Tibial artery (tissue), 4 donors: ENCODE measurements at regions not wholly inside any gene's neighbourhood (a gene's known extent, or its start where the extent isn't known, plus 50 kb on each side); places are given as distances from the start of the nearest gene placed in this dataset.

Source experiments
- DNase-seq, 2 donors: peaks; one replicate each; pipeline ENCODE4 v3.0.0-alpha.2; 2019
- H3K27ac ChIP-seq, 2 donors: fragments of 200-600 bp; sonication (generic) in 1 of 2; 1 replicate in 1 of 2; 2 replicates in 1 of 2; pipeline ENCODE4 v1.5.1; 2018 to 2019; ENCODE audit warnings: mild to moderate bottlenecking in 1 of 2
- H3K27me3 ChIP-seq, 2 donors: fragments of 200-600 bp; sonication (generic) in 1 of 2; one replicate each; pipeline versions ENCODE4 v1.5.1 to v1.6.0; 2016 to 2019
- H3K36me3 ChIP-seq, 3 donors: fragments of 200-600 bp; sonication (generic) in 2 of 3; one replicate each; pipeline ENCODE4 v1.5.1; 2016 to 2019; ENCODE audit warnings: mild to moderate bottlenecking in 2 of 3
- H3K4me1 ChIP-seq, 4 donors: fragments of 200-600 bp; sonication (generic) in 2 of 4; 1 replicate in 3 of 4; 2 replicates in 1 of 4; pipeline ENCODE4 v1.5.1; 2016 to 2019
- H3K4me3 ChIP-seq, 2 donors: fragments of 200-600 bp; sonication (generic) in 1 of 2; 1 replicate in 1 of 2; 2 replicates in 1 of 2; pipeline ENCODE4 v1.5.1; 2018 to 2019; ENCODE audit warnings: mild to moderate bottlenecking in 2 of 2
- H3K9me3 ChIP-seq, 3 donors: fragments of 200-600 bp; sonication (generic) in 1 of 3; one replicate each; pipeline ENCODE4 v1.5.1; 2016 to 2019
- CTCF ChIP-seq, 2 experiments: fragments of 200-600 bp in 1 of 2; fragments of 450-650 bp in 1 of 2; IDR thresholded peaks; one replicate each; pipeline ENCODE4 v1.5.1; 2017 to 2019; ENCODE audit warnings: antibody characterized with exemption in 2 of 2, mild to moderate bottlenecking in 1 of 2, moderate library complexity in 1 of 2
- intact Hi-C: fragments of 100-400 bp; cut with DNase I; formaldehyde crosslinking; loops from one replicate; pipeline ENCODE4 v1.15.0; 2023; ENCODE audit warnings: low total_unique reads

DNA sequence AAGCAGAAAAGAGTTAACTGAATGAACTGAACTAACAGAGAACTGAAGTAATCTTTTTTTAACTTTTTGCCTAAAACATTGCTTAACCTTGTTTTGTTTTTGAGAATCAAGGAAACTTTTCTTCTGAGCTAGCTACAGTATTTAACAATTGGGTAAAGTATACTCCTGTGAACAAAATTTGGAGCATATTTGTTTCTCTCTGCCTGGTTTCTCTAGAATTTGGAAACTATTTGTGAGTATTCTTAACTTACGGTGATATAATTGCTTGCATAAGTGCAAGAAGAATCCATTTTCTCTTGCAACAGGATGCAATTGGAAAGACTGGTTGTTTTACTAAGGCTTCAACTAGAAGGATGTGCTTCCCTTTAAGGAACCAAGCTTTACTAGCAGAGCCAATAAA lies 65.9 kb upstream of the FAM98A start:
- intact Hi-C loops, result no loop called here
- H3K9me3 ChIP-seq, result no peaks in the 10 kb centered on the region
- H3K4me1 ChIP-seq, result no peaks in the 10 kb centered on the region
- no peak for TF ChIP-seq CTCF (IDR thresholded peaks at IDR 0.05)
- no peak overlapping the region for H3K4me3 ChIP-seq
- H3K36me3 ChIP-seq, result no peaks in the 10 kb centered on the region
- H3K27me3 ChIP-seq, result no peaks in the 10 kb centered on the region
- DNase-seq, result no peak
- H3K27ac ChIP-seq, result no peak overlapping the region

DNA sequence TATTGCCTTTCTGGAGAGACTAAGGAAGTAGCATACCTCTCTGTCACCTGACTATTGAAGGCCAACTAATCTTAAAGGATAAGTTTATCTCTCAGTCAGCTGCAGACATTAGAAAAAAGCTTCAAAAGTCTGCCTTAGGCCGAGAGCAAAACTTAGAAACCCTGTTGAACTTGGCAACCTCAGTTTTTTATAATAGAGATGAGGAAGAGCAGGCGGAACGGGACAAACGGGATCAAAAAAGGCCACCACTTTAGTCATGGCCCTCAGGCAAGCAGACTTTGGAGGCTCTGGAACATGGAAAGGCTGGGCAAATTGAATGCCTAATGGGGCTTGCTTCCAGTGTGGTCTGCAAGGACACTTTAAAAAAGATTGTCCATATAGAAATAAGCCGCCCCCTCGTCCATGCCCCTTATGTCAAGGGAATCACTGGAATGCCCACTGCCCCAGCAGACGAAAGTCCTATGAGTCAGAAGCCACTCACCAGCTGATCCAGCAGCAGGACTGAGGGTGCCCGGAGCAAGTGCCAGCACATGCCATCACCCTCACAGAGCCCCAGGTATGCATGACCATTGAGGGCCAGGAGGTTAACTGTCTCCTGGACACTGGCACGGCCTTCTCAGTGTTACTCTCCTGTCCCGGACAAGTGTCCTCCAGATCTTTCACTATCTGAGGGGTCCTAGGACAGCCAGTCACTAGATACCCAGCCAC lies 61.5 kb upstream of the FAM98A start:
- no peak for TF ChIP-seq CTCF (IDR thresholded peaks at IDR 0.05)
- Histone ChIP-seq H3K36me3 (no peaks in the 10 kb centered on the region), H3K9me3 (no peaks in the 10 kb centered on the region), H3K4me1 (no peaks in the 10 kb centered on the region), H3K4me3 (no peak overlapping the region), H3K27me3 (no peaks in the 10 kb centered on the region), H3K27ac (no peak overlapping the region)
- DNase-seq, result no peak
- intact Hi-C loops, result no loop called here

DNA sequence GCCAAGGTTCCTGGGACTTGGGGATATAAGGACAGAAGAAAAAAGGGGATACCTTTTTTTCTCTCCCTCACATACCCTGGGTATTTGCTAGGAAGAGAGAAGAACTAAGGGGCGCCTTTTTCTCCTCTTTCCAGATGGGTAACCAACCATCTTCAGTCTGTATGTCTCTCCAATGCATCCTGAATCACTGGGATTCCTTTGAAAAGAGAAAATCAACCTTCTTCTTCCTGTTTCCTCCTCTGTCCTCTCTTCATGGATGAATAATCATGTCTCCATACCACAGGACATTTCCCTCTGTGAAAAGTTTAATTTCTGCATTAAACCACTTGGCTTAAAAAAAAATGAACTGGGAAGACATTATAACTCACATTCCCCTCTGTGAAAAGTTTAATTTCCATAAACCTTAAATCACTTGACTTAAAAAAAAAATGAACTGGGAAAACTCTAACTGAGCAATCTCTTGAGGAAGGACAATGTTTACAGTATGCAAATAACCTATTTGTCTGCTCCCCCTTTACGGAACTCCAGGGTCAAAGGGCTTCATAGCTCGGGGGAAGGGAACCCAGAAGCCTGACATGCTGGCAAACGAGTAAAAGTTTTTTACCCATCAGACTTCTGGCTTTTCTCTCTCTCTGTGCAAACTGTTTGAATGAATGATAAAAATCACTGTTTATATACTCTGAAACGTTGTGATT lies 56.7 kb upstream of the FAM98A start:
- H3K4me1 ChIP-seq, result no peaks in the 10 kb centered on the region
- no peak for DNase-seq
- intact Hi-C loops, result no loop called here
- H3K36me3 ChIP-seq, result no peaks in the 10 kb centered on the region
- no peaks in the 10 kb centered on the region for H3K9me3 ChIP-seq
- no peak overlapping the region for H3K4me3 ChIP-seq
- no peak overlapping the region for H3K27ac ChIP-seq
- no peaks in the 10 kb centered on the region for H3K27me3 ChIP-seq
- TF ChIP-seq CTCF (IDR thresholded peaks at IDR 0.05), result no peak

DNA sequence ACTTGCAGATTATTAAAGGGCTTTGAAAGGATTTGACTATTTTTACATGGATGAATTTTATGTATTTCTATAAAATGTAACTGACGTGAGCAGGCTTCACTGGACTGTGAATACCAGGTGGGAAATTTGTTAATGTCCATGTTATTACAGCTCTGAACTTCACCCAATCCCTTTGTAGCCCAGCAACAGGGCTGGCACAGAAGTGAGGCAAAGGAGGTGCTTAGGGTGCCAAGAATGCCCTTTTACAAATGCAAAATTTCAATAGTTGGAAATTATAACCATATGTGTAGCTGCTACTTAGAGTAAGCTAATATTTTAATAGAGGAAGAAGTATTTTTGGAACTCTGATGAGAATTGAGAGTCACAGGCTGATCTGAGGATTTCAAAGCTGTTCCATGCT lies 53.7 kb upstream of the FAM98A start:
- intact Hi-C loops, result no loop called here
- DNase-seq, result no peak
- H3K9me3 ChIP-seq, result no peaks in the 10 kb centered on the region
- no peak overlapping the region for H3K27ac ChIP-seq
- H3K36me3 ChIP-seq, result no peaks in the 10 kb centered on the region
- no peak overlapping the region for H3K4me3 ChIP-seq
- no peaks in the 10 kb centered on the region for H3K27me3 ChIP-seq
- no peak for TF ChIP-seq CTCF (IDR thresholded peaks at IDR 0.05)
- H3K4me1 ChIP-seq, result no peaks in the 10 kb centered on the region

- H3K9me3 ChIP-seq, result no peaks in the 10 kb centered on the region
- H3K27me3 ChIP-seq, result no peaks in the 10 kb centered on the region
- no peak for TF ChIP-seq CTCF (IDR thresholded peaks at IDR 0.05)
- H3K4me3 ChIP-seq, result no peak overlapping the region
- H3K36me3 ChIP-seq, result no peaks in the 10 kb centered on the region
- H3K4me1 ChIP-seq, result no peaks in the 10 kb centered on the region
- intact Hi-C loops, result no loop called here
- DNase-seq, result no peak
- no peak overlapping the region for H3K27ac ChIP-seq
Measured at GRCh38 chr2:33650171-33650570, 51.1 kb upstream of the FAM98A start.
